ENCODE measurements at regions not wholly inside any gene's neighbourhood (a gene's known extent, or its start where the extent isn't known, plus 50 kb on each side); places are given as distances from the start of the nearest gene placed in this dataset.

GRCh38 chr10:92760609-92761008 lies 70.9 kb downstream of the HHEX start:
- TF ChIP-seq POLR2AphosphoS5 (IDR thresholded peaks at IDR 0.05) = no peak
- TF ChIP-seq POLR2A (IDR thresholded peaks at IDR 0.05) = no peak

Measured in spleen (tissue), 3 donors.